Nephron progenitor cell (in vitro differentiated cells): ENCODE measurements at regions not wholly inside any gene's neighbourhood (a gene's known extent, or its start where the extent isn't known, plus 50 kb on each side); places are given as distances from the start of the nearest gene placed in this dataset.
A peak's percentile ranks its signal among the peaks of the same experiment; 100 is the strongest.

Experiments
- DNase-seq: peaks from one replicate; pipeline ENCODE4 v3.0.0; 2021
- H3K27ac Mint-ChIP-seq: 2 replicates; pipeline ENCODE4 v1.8.0; 2021; ENCODE audit warnings: mild to moderate bottlenecking, moderate library complexity, mixed read lengths
- H3K27me3 Mint-ChIP-seq: 2 replicates; pipeline ENCODE4 v1.8.0; 2021; ENCODE audit warnings: mild to moderate bottlenecking, low read depth, mixed read lengths; ENCODE audit not compliant: poor library complexity
- H3K36me3 Mint-ChIP-seq: 2 replicates; pipeline ENCODE4 v1.8.0; 2021; ENCODE audit warnings: low read depth, mixed read lengths
- H3K4me1 Mint-ChIP-seq: 2 replicates; pipeline ENCODE4 v1.8.0; 2021; ENCODE audit warnings: mixed read lengths
- H3K4me3 Mint-ChIP-seq: 2 replicates; pipeline ENCODE4 v1.8.0; 2021; ENCODE audit warnings: mild to moderate bottlenecking, moderate library complexity, mixed read lengths
- H3K9me3 Mint-ChIP-seq: 2 replicates; pipeline ENCODE4 v1.8.0; 2021; ENCODE audit warnings: mild to moderate bottlenecking, moderate library complexity, mixed read lengths
- CTCF ChIP-seq: fragments of 200-600 bp; sonication (generic); IDR thresholded peaks from 2 replicates; pipeline ENCODE4 v1.5.0; 2021; ENCODE audit warnings: antibody characterized with exemption

GRCh38 chr13:33690354-33690753 is 127.6 kb upstream of the RFC3 start:
- TF ChIP-seq CTCF = no peak
- peaks cover 46% of the 10 kb centered on the region for H3K9me3 Mint-ChIP-seq
- no peak overlapping the region for H3K4me3 Mint-ChIP-seq
- H3K36me3 Mint-ChIP-seq = peaks cover 6% of the 10 kb centered on the region
- peaks cover 5% of the 10 kb centered on the region for H3K27me3 Mint-ChIP-seq
- H3K27ac Mint-ChIP-seq = peak overlapping the region; percentile 91
- DNase-seq = no peak
- H3K4me1 Mint-ChIP-seq = peaks cover 10% of the 10 kb centered on the region

GRCh38 chr13:33691980-33692379 is 126.0 kb upstream of the RFC3 start:
- H3K27me3 Mint-ChIP-seq = peaks cover 5% of the 10 kb centered on the region
- H3K4me1 Mint-ChIP-seq = peaks cover 10% of the 10 kb centered on the region
- peaks cover 6% of the 10 kb centered on the region for H3K36me3 Mint-ChIP-seq
- H3K4me3 Mint-ChIP-seq = no peak overlapping the region
- no peak for DNase-seq
- peaks cover 43% of the 10 kb centered on the region for H3K9me3 Mint-ChIP-seq
- TF ChIP-seq CTCF = no peak
- no peak overlapping the region for H3K27ac Mint-ChIP-seq

GRCh38 chr13:33692531-33692930 is 125.4 kb upstream of the RFC3 start:
- Mint-ChIP-seq H3K27ac (no peak overlapping the region), H3K27me3 (peaks cover 5% of the 10 kb centered on the region), H3K4me1 (peaks cover 10% of the 10 kb centered on the region), H3K36me3 (peaks cover 6% of the 10 kb centered on the region), H3K4me3 (no peak overlapping the region), H3K9me3 (peaks cover 41% of the 10 kb centered on the region)
- no peak for TF ChIP-seq CTCF
- DNase-seq = no peak

- Mint-ChIP-seq H3K9me3 (peaks cover 23% of the 10 kb centered on the region), H3K4me3 (no peak overlapping the region), H3K36me3 (no peaks in the 10 kb centered on the region), H3K27ac (no peak overlapping the region), H3K4me1 (peaks cover 10% of the 10 kb centered on the region), H3K27me3 (peaks cover 6% of the 10 kb centered on the region)
- no peak for TF ChIP-seq CTCF
- DNase-seq = no peak
Observed at GRCh38 chr13:33694546-33694945, 123.4 kb upstream of the RFC3 start.

GRCh38 chr13:33696530-33696929 is 121.4 kb upstream of the RFC3 start:
- H3K36me3 Mint-ChIP-seq = no peaks in the 10 kb centered on the region
- TF ChIP-seq CTCF = no peak
- H3K27ac Mint-ChIP-seq = no peak overlapping the region
- H3K4me3 Mint-ChIP-seq = no peak overlapping the region
- H3K9me3 Mint-ChIP-seq = peaks cover 10% of the 10 kb centered on the region
- no peaks in the 10 kb centered on the region for H3K4me1 Mint-ChIP-seq
- peaks cover 4% of the 10 kb centered on the region for H3K27me3 Mint-ChIP-seq
- DNase-seq = no peak

- H3K36me3 Mint-ChIP-seq = no peaks in the 10 kb centered on the region
- TF ChIP-seq CTCF = no peak
- H3K27me3 Mint-ChIP-seq = peaks cover 4% of the 10 kb centered on the region
- no peaks in the 10 kb centered on the region for H3K4me1 Mint-ChIP-seq
- no peak overlapping the region for H3K4me3 Mint-ChIP-seq
- H3K27ac Mint-ChIP-seq = no peak overlapping the region
- no peak for DNase-seq
- peaks cover 4% of the 10 kb centered on the region for H3K9me3 Mint-ChIP-seq
Observed at GRCh38 chr13:33697926-33698325, 120.0 kb upstream of the RFC3 start.
